Fibroblast of pulmonary artery (primary cell): ENCODE measurements at regions not wholly inside any gene's neighbourhood (a gene's known extent, or its start where the extent isn't known, plus 50 kb on each side); places are given as distances from the start of the nearest gene placed in this dataset.

Experiments
- DNase-seq: peaks from one replicate; pipeline ENCODE4 v3.0.0-alpha.2; 2010; ENCODE audit warnings: low read depth
- H3K4me3 ChIP-seq: replicated peaks from 2 replicates; pipeline ENCODE4 v1.5.1; 2011; ENCODE audit warnings: low read depth, mild to moderate bottlenecking, control low read depth, low read length, moderate library complexity
- CTCF ChIP-seq: IDR thresholded peaks from 2 replicates; pipeline ENCODE4 v1.5.1; 2011; ENCODE audit warnings: mild to moderate bottlenecking, control low read depth, low read length, inconsistent platforms; ENCODE audit errors: missing control alignments

DNA sequence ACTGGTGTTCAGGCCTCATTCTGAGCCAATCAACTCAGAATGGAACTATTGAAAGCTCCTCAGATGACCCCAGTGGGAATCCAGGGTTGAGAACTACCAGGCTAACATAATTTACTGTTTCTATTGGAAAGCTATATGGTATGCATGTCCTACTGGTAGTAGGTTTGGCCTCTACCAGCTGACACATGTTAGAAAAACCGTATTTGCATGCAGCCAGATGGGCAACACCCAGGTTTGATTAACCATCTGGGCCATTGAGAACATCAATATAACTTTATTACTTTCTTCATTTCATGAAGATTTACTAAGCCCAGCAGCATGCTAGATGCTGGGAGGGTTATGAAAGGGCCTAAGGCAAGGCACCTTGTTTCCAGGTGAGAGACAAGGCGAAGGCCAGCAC is 181.4 kb upstream of the PARP11 start:
- TF ChIP-seq CTCF: no peak
- DNase-seq: no peak
- H3K4me3 ChIP-seq: no peak overlapping the region

GRCh38 chr12:4052691-4053090 is 179.5 kb upstream of the PARP11 start:
- no peak for DNase-seq
- TF ChIP-seq CTCF: no peak
- H3K4me3 ChIP-seq: no peak overlapping the region

- H3K4me3 ChIP-seq: no peak overlapping the region
- DNase-seq: no peak
- TF ChIP-seq CTCF: no peak
Measured at GRCh38 chr12:4051596-4051995, 178.4 kb upstream of the PARP11 start.

GRCh38 chr12:4050340-4050739 is 177.1 kb upstream of the PARP11 start:
- DNase-seq: no peak
- TF ChIP-seq CTCF: no peak
- no peak overlapping the region for H3K4me3 ChIP-seq

- H3K4me3 ChIP-seq: no peak overlapping the region
- TF ChIP-seq CTCF: no peak
- DNase-seq: no peak
Measured at GRCh38 chr12:4049298-4050080, 176.3 kb upstream of the PARP11 start.

- no peak overlapping the region for H3K4me3 ChIP-seq
- no peak for DNase-seq
- no peak for TF ChIP-seq CTCF
Measured at GRCh38 chr12:4047421-4047820, 174.2 kb upstream of the PARP11 start.

- no peak overlapping the region for H3K4me3 ChIP-seq
- DNase-seq: no peak
- no peak for TF ChIP-seq CTCF
Measured at GRCh38 chr12:4046495-4046840, 173.3 kb upstream of the PARP11 start.
